HG02970 (cell line): ENCODE measurements at regions not wholly inside any gene's neighbourhood (a gene's known extent, or its start where the extent isn't known, plus 50 kb on each side); places are given as distances from the start of the nearest gene placed in this dataset.
"Not testable (repeated sequence)": the region's sequence is repeated elsewhere in the genome, so short reads cannot be mapped to it uniquely, and the experiment has no call there.

ENCODE experiments used
- ATAC-seq: cut with Tn5 transposase; IDR thresholded peaks from one replicate; pipeline ENCODE4 v1.9.1; 2021; ENCODE audit warnings: mild to moderate bottlenecking, moderate library complexity, moderate number of reproducible peaks; ENCODE audit not compliant: unreplicated experiment, low FRiP score

GRCh38 chrX:65331371-65331770 is 203.2 kb downstream of the LAS1L start:
- no peak for ATAC-seq

GRCh38 chrX:65300104-65300809 is 234.3 kb downstream of the LAS1L start:
- ATAC-seq, result no peak

- not testable (repeated sequence) for ATAC-seq
These were observed 251.7 kb downstream of the LAS1L start for GRCh38 chrX:65282905-65283304.

- no peak for ATAC-seq
These were observed 261.4 kb downstream of the LAS1L start for GRCh38 chrX:65273152-65273551.

GRCh38 chrX:65266482-65266881 is 268.1 kb downstream of the LAS1L start:
- no peak for ATAC-seq

GRCh38 chrX:65253817-65254216 is 277.6 kb upstream of the ZC4H2 start:
- no peak for ATAC-seq

GRCh38 chrX:65241059-65241721 is 264.9 kb upstream of the ZC4H2 start:
- no peak for ATAC-seq

GRCh38 chrX:65203545-65203944 is 227.3 kb upstream of the ZC4H2 start:
- no peak for ATAC-seq

GRCh38 chrX:65196758-65197360 is 220.6 kb upstream of the ZC4H2 start:
- ATAC-seq, result no peak

- ATAC-seq, result no peak
These were observed 219.4 kb upstream of the ZC4H2 start for GRCh38 chrX:65195621-65196020.

GRCh38 chrX:65194547-65194946 is 218.3 kb upstream of the ZC4H2 start:
- no peak for ATAC-seq

GRCh38 chrX:65163325-65163724 is 187.1 kb upstream of the ZC4H2 start:
- not testable (repeated sequence) for ATAC-seq

- ATAC-seq, result no peak
These were observed 172.0 kb upstream of the ZC4H2 start for GRCh38 chrX:65148232-65148631.

- no peak for ATAC-seq
These were observed 160.2 kb upstream of the ZC4H2 start for GRCh38 chrX:65136424-65136823.

- no peak for ATAC-seq
These were observed 151.6 kb upstream of the ZC4H2 start for GRCh38 chrX:65127842-65128241.

- no peak for ATAC-seq
These were observed 122.6 kb upstream of the ZC4H2 start for GRCh38 chrX:65098851-65099250.

GRCh38 chrX:65093658-65094057 is 117.4 kb upstream of the ZC4H2 start:
- no peak for ATAC-seq

- no peak for ATAC-seq
These were observed 97.0 kb upstream of the ZC4H2 start for GRCh38 chrX:65073233-65073632.

GRCh38 chrX:65072590-65072989 is 96.3 kb upstream of the ZC4H2 start:
- ATAC-seq, result no peak

- ATAC-seq, result not testable (repeated sequence)
These were observed 82.4 kb upstream of the ZC4H2 start for GRCh38 chrX:65058626-65059025.

- no peak for ATAC-seq
These were observed 68.8 kb upstream of the ZC4H2 start for GRCh38 chrX:65045001-65045400.

- peak; percentile 23 for ATAC-seq
These were observed 59.2 kb upstream of the ZC4H2 start for GRCh38 chrX:65035446-65035770.
